K562 (cell line): ENCODE measurements at regions not wholly inside any gene's neighbourhood (a gene's known extent, or its start where the extent isn't known, plus 50 kb on each side); places are given as distances from the start of the nearest gene placed in this dataset.

Experiments
- ATAC-seq: fragments of 200-7000 bp; cut with Tn5 transposase; 3 replicates; pipeline ENCODE4 v1.9.1; 2020; ENCODE audit warnings: moderate library complexity
- BruUV-seq: library from RNA; stranded (reverse); fragments of 400-500 nt; replicated peaks from 2 replicates; lab custom pipeline; 2021; lab: Mats Ljungman, UMichigan
- CTCF ChIA-PET: fragments of 300-600 bp; formaldehyde crosslinking; extraction: SDS; loops from one replicate; lab custom pipeline; 2021; ENCODE audit warnings: low intra/inter-chr PET ratio; lab: Yijun Ruan, JAX
- POLR2A ChIA-PET: fragments of 300-600, 350-650 bp; sonication (Branson Sonifier 250); formaldehyde crosslinking; extraction: SDS; loops from one replicate; lab custom pipeline; 2021; ENCODE audit warnings: antibody characterized with exemption, inconsistent platforms; lab: Yijun Ruan, JAX
- DNase-seq, 4 experiments: peaks; one replicate each; pipeline versions ENCODE4 v3.0.0 to v3.0.0-alpha.2; 2011 to 2018; ENCODE audit warnings: low spot score in 3 of 4, mixed read lengths in 3 of 4; ENCODE audit errors: extremely low read depth in 1 of 4
- FAIRE-seq: peaks from 2 replicates; lab custom pipeline; 2011; peaks lifted over from hg19 to GRCh38; lab: Jason Lieb, UNC
- H2AFZ ChIP-seq: 2 replicates; pipeline ENCODE4 v1.6.0; 2011; ENCODE audit warnings: low read depth, low read length, control low read depth, inconsistent platforms
- H3K27ac ChIP-seq: fragments of 200-600 bp; 3 replicates; pipeline ENCODE4 v1.8.0; 2011; ENCODE audit warnings: low read depth, mild to moderate bottlenecking, control low read depth, inconsistent platforms, low read length, moderate library complexity, mixed read lengths; ENCODE audit errors: extremely low read depth
- H3K27me3 ChIP-seq, 2 experiments: fragments of 300-600 bp in 1 of 2; 2 replicates in 1 of 2; 3 replicates in 1 of 2; pipeline versions ENCODE4 v1.6.0 to v1.8.0; 2011; ENCODE audit warnings: inconsistent platforms in 2 of 2, low read length in 2 of 2, mild to moderate bottlenecking in 1 of 2, mixed read lengths in 1 of 2, moderate library complexity in 1 of 2; ENCODE audit not compliant: control insufficient read depth in 2 of 2, insufficient read depth in 2 of 2
- H3K36me3 ChIP-seq: fragments of 300-600 bp; 3 replicates; pipeline ENCODE4 v1.8.0; 2011; ENCODE audit warnings: mild to moderate bottlenecking, low read length, inconsistent platforms; ENCODE audit not compliant: control insufficient read depth, insufficient read depth
- H3K4me1 ChIP-seq, 2 experiments: fragments of 200-600 bp in 1 of 2; replicated peaks in 1 of 2; 2 replicates in 1 of 2; 3 replicates in 1 of 2; pipeline versions ENCODE4 v1.5.1 to v1.8.0; 2011; ENCODE audit warnings: inconsistent platforms in 2 of 2, low read length in 2 of 2, mild to moderate bottlenecking in 1 of 2, mixed read lengths in 1 of 2, moderate library complexity in 1 of 2; ENCODE audit not compliant: control insufficient read depth in 2 of 2, insufficient read depth in 2 of 2
- H3K4me2 ChIP-seq: 2 replicates; pipeline ENCODE4 v1.6.1; 2011; ENCODE audit warnings: low read length, control low read depth, inconsistent platforms, mixed read lengths; ENCODE audit not compliant: insufficient read depth
- H3K4me3 ChIP-seq: fragments of 200-600 bp; sonication (generic), shearing (Covaris generic); 2 replicates; pipeline ENCODE4 v1.5.1; 2016; ENCODE audit warnings: control low read depth, inconsistent platforms
- H3K79me2 ChIP-seq: fragments of 200-600 bp; 3 replicates; pipeline ENCODE4 v1.8.0; 2011; ENCODE audit warnings: low read length, inconsistent platforms; ENCODE audit not compliant: control insufficient read depth, insufficient read depth
- H3K9ac ChIP-seq, 2 experiments: 2 replicates each; pipeline versions ENCODE4 v1.6.0 to v1.6.1; 2011; ENCODE audit warnings: low read depth in 2 of 2, low read length in 2 of 2, control low read depth in 1 of 2, inconsistent platforms in 1 of 2, mild to moderate bottlenecking in 1 of 2, mixed read lengths in 1 of 2; ENCODE audit not compliant: insufficient read depth in 1 of 2
- H3K9me1 ChIP-seq: one replicate; pipeline ENCODE4 v1.6.0; 2011; ENCODE audit warnings: inconsistent platforms, mild to moderate bottlenecking, low read length, moderate library complexity; ENCODE audit not compliant: control insufficient read depth, insufficient read depth
- H3K9me3 ChIP-seq: replicated peaks from 2 replicates; pipeline ENCODE4 v1.5.1; 2011; ENCODE audit warnings: low read depth, low read length, inconsistent platforms; ENCODE audit not compliant: control insufficient read depth, insufficient read depth
- H4K20me1 ChIP-seq: replicated peaks from 2 replicates; pipeline ENCODE4 v1.6.1; 2011; ENCODE audit warnings: low read length, inconsistent platforms, mixed read lengths; ENCODE audit not compliant: control insufficient read depth, insufficient read depth
- CBX2 ChIP-seq: fragments of 200-600 bp; sonication (generic); IDR thresholded peaks from one replicate; pipeline ENCODE4 v1.6.1; 2012; ENCODE audit warnings: mild to moderate bottlenecking, low read length, inconsistent platforms; ENCODE audit not compliant: insufficient read depth, poor library complexity, severe bottlenecking
- CHCHD3 ChIP-seq: fragments of 250-450 bp; sonication (Bioruptor Pico); IDR thresholded peaks from 2 replicates; pipeline ENCODE4 v2.1.2; 2022; ENCODE audit warnings: mild to moderate bottlenecking
- ELF4 ChIP-seq: fragments of 450-650 bp; formaldehyde crosslinking; IDR thresholded peaks from 2 replicates; pipeline ENCODE4 v1.4.0; 2022; ENCODE audit warnings: missing genetic modification characterization
- ETV1 ChIP-seq: fragments of 450-650 bp; conservative IDR thresholded peaks from 2 replicates; pipeline ENCODE4 v1.6.1; 2016; ENCODE audit warnings: missing genetic modification characterization, control low read depth, low read depth, missing compliant biosample characterization
- HEY1 ChIP-seq: fragments of 250-450 bp; sonication (Bioruptor Pico); IDR thresholded peaks from 2 replicates; pipeline ENCODE4 v1.5.0; 2020; ENCODE audit warnings: mild to moderate bottlenecking, moderate library complexity, borderline replicate concordance
- HMG20A ChIP-seq: fragments of 450-650 bp; formaldehyde crosslinking; conservative IDR thresholded peaks from 2 replicates; pipeline ENCODE4 v1.4.0; 2020; ENCODE audit warnings: mild to moderate bottlenecking, mixed read lengths
- HSF4 ChIP-seq: fragments of 250-450 bp; sonication (Bioruptor Pico); IDR thresholded peaks from 2 replicates; pipeline ENCODE4 v2.1.2; 2022; ENCODE audit warnings: mild to moderate bottlenecking, moderate library complexity, borderline replicate concordance
- POLR2G ChIP-seq: fragments of 200-400 bp; formaldehyde crosslinking; IDR thresholded peaks from 2 replicates; pipeline ENCODE4 v1.6.1; 2017; ENCODE audit warnings: low read depth, mild to moderate bottlenecking, antibody characterized with exemption, low read length, moderate library complexity
- SAFB ChIP-seq: fragments of 200-400 bp; formaldehyde crosslinking; IDR thresholded peaks from 2 replicates; pipeline ENCODE4 v1.6.1; 2017; ENCODE audit warnings: low read depth, low read length, borderline replicate concordance
- SIN3A ChIP-seq, 2 experiments: fragments of 150-350 bp in 1 of 2; IDR thresholded peaks; 2 replicates each; pipeline ENCODE4 v1.6.1; 2011 to 2016; ENCODE audit warnings: borderline replicate concordance in 2 of 2, low read depth in 2 of 2, low read length in 2 of 2, mild to moderate bottlenecking in 2 of 2, moderate library complexity in 2 of 2; ENCODE audit not compliant: control insufficient read depth in 1 of 2
- SREBF2 ChIP-seq: sonication (generic); formaldehyde crosslinking; IDR thresholded peaks from 2 replicates; pipeline ENCODE4 v1.4.0; 2020; ENCODE audit warnings: mild to moderate bottlenecking, missing genetic modification reagents
- YY1 ChIP-seq, 3 experiments: IDR thresholded peaks; 2 replicates each; pipeline ENCODE4 v1.6.1; 2011; ENCODE audit warnings: low read length in 2 of 3, mild to moderate bottlenecking in 2 of 3, moderate library complexity in 2 of 3, borderline replicate concordance in 1 of 3, control low read depth in 1 of 3, low read depth in 1 of 3; ENCODE audit not compliant: insufficient read depth in 3 of 3, insufficient replicate concordance in 2 of 3, control insufficient read depth in 1 of 3, insufficient read length in 1 of 3; ENCODE audit errors: extremely low read depth in 1 of 3
- ZNF197 ChIP-seq: fragments of 200-800 bp; sonication (Bioruptor generic); IDR thresholded peaks from 2 replicates; pipeline ENCODE4 v1.6.1; 2016; ENCODE audit warnings: low read depth, missing genetic modification characterization, missing compliant biosample characterization
- ZNF707 ChIP-seq: fragments of 250-450 bp; sonication (Bioruptor Pico); conservative IDR thresholded peaks from 2 replicates; pipeline ENCODE4 v1.8.0; 2022; ENCODE audit warnings: inconsistent platforms, mild to moderate bottlenecking, moderate library complexity
- ZZZ3 ChIP-seq: fragments of 450-650 bp; IDR thresholded peaks from 2 replicates; pipeline ENCODE4 v1.6.1; 2016; ENCODE audit warnings: antibody characterized with exemption, mild to moderate bottlenecking, moderate library complexity
- WGBS: fragments of 100-300 bp; shearing (Covaris generic); methylation state at CpG from one replicate; pipeline ENCODE4 v1.1.6; 2016; ENCODE audit warnings: low coverage, mixed read lengths; ENCODE audit not compliant: insufficient coverage; ENCODE audit errors: missing lambda C conversion rate; 5-methylcytosine and 5-hydroxymethylcytosine counted together
- in situ Hi-C: fragments of 300-500 bp; cut with MboI; formaldehyde crosslinking; loops from 4 replicates; pipeline ENCODE4 v1.15.0; 2018; ENCODE audit warnings: inconsistent platforms, mixed read lengths
- intact Hi-C: fragments of 100-400 bp; cut with micrococcal nuclease; formaldehyde crosslinking; loops from 2 replicates; pipeline ENCODE4 v1.14.2; 2022
- TF ChIP-seq, protein P1 (sequence below): fragments of 250-450 bp; sonication (Bioruptor Pico); IDR thresholded peaks from 2 replicates; pipeline ENCODE4 v1.8.0; 2022; ENCODE audit warnings: moderate library complexity, mild to moderate bottlenecking, inconsistent platforms
- TF ChIP-seq, protein P2 (sequence below): fragments of 450-650 bp; formaldehyde crosslinking; IDR thresholded peaks from 2 replicates; pipeline ENCODE4 v1.4.0; 2020; ENCODE audit warnings: mild to moderate bottlenecking
- TF ChIP-seq, protein P3 (sequence below): fragments of 250-450 bp; sonication (Bioruptor Pico); IDR thresholded peaks from 2 replicates; pipeline ENCODE4 v1.5.0; 2020; ENCODE audit warnings: mild to moderate bottlenecking, borderline replicate concordance

DNA sequence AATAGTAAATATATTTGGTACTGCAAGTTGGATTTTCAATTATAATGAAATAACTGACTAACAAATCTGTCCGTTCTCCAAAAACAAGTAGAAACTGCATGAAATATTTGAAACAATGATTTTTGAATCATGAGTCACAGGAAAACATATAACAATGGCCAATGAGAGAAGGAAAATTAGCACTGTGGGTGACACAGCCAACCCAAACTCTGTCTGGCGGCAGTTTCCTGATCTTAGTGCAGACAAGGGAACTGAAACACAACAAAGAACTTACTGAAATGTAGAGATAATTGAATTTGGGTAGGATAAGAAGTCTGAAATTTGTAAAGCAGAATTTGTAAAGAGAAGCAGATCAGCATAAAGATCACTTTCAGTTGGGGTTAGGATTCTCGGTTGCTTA, 2743.3 kb upstream of the PCDH20 start:
- ATAC-seq: no peak
- H3K4me1 ChIP-seq: no peaks in the 10 kb centered on the region
- H3K9me3 ChIP-seq: no peaks in the 10 kb centered on the region
- H3K9ac ChIP-seq: no peak overlapping the region
- no TSS peak for BruUV-seq
- no peak overlapping the region for H2AFZ ChIP-seq
- no peak for FAIRE-seq
- in situ Hi-C loops (no loop called here), intact Hi-C loops (no loop called here)
- H3K27me3 ChIP-seq: no peaks in the 10 kb centered on the region
- no peak for TF ChIP-seq ELF4 (CRISPR knock-in tag)
- TF ChIP-seq, protein P1, sequence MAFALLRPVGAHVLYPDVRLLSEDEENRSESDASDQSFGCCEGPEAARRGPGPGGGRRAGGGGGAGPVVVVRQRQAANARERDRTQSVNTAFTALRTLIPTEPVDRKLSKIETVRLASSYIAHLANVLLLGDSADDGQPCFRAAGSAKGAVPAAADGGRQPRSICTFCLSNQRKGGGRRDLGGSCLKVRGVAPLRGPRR (CRISPR knock-in tag): no peak
- TF ChIP-seq POLR2G: no peak
- no peak for TF ChIP-seq YY1 (IDR thresholded peaks at IDR 0.05; ENCODE audit: borderline replicate concordance in 1 of 3, control insufficient read depth in 1 of 3, extremely low read depth in 1 of 3, insufficient read depth in 3 of 3, insufficient read length in 1 of 3, insufficient replicate concordance in 2 of 3, low read depth in 1 of 3, low read length in 2 of 3)
- TF ChIP-seq SAFB: no peak
- TF ChIP-seq, protein P2, sequence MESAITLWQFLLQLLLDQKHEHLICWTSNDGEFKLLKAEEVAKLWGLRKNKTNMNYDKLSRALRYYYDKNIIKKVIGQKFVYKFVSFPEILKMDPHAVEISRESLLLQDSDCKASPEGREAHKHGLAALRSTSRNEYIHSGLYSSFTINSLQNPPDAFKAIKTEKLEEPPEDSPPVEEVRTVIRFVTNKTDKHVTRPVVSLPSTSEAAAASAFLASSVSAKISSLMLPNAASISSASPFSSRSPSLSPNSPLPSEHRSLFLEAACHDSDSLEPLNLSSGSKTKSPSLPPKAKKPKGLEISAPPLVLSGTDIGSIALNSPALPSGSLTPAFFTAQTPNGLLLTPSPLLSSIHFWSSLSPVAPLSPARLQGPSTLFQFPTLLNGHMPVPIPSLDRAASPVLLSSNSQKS (CRISPR knock-in tag): no peak
- TF ChIP-seq HMG20A (CRISPR knock-in tag): no peak
- TF ChIP-seq, protein P3, sequence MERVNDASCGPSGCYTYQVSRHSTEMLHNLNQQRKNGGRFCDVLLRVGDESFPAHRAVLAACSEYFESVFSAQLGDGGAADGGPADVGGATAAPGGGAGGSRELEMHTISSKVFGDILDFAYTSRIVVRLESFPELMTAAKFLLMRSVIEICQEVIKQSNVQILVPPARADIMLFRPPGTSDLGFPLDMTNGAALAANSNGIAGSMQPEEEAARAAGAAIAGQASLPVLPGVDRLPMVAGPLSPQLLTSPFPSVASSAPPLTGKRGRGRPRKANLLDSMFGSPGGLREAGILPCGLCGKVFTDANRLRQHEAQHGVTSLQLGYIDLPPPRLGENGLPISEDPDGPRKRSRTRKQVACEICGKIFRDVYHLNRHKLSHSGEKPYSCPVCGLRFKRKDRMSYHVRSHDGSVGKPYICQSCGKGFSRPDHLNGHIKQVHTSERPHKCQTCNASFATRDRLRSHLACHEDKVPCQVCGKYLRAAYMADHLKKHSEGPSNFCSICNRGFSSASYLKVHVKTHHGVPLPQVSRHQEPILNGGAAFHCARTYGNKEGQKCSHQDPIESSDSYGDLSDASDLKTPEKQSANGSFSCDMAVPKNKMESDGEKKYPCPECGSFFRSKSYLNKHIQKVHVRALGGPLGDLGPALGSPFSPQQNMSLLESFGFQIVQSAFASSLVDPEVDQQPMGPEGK (CRISPR knock-in tag): no peak
- TF ChIP-seq ZZZ3: no peak
- TF ChIP-seq ETV1 (tag): no peak
- no peak for TF ChIP-seq HSF4 (CRISPR knock-in tag)
- no peak for TF ChIP-seq HEY1 (CRISPR knock-in tag)
- TF ChIP-seq CHCHD3 (CRISPR knock-in tag): no peak
- no peak for TF ChIP-seq CBX2
- no peak for TF ChIP-seq SREBF2 (CRISPR knock-in tag)
- no peak for TF ChIP-seq ZNF707 (CRISPR knock-in tag)
- TF ChIP-seq ZNF197 (CRISPR knock-in tag): no peak
- no peak for TF ChIP-seq SIN3A (IDR thresholded peaks at IDR 0.05; ENCODE audit: borderline replicate concordance in 2 of 2, control insufficient read depth in 1 of 2, low read depth in 2 of 2, low read length in 2 of 2)
- WGBS: 8% methylated on average over 2 of the region's 3 CpGs
- no peaks in the 10 kb centered on the region for H3K9me1 ChIP-seq
- H3K4me2 ChIP-seq: no peak overlapping the region
- H3K4me3 ChIP-seq: no peak overlapping the region
- peak in 1 of 4 experiments; percentile 0 for DNase-seq
- no peaks in the 10 kb centered on the region for H3K79me2 ChIP-seq
- ChIA-PET CTCF (no interaction called here), POLR2A (no interaction called here)
- H4K20me1 ChIP-seq: no peaks in the 10 kb centered on the region
- no peak overlapping the region for H3K27ac ChIP-seq
- H3K36me3 ChIP-seq: no peaks in the 10 kb centered on the region
